Uterus (tissue), 2 donors: ENCODE measurements at regions not wholly inside any gene's neighbourhood (a gene's known extent, or its start where the extent isn't known, plus 50 kb on each side); places are given as distances from the start of the nearest gene placed in this dataset.

Experiments
- POLR2A ChIP-seq, 2 donors: fragments of 450-650 bp; IDR thresholded peaks; one replicate each; pipeline ENCODE4 v1.6.1; 2016; ENCODE audit warnings: antibody characterized with exemption in 2 of 2, mild to moderate bottlenecking in 1 of 2, moderate library complexity in 1 of 2
- TF ChIP-seq, protein P1 (sequence below), 4 experiments: fragments of 200-600 bp in 2 of 4; fragments of 450-650 bp in 2 of 4; sonication (generic) in 2 of 4; IDR thresholded peaks; one replicate each; pipeline ENCODE4 v1.5.1; 2016 to 2019; ENCODE audit warnings: antibody characterized with exemption in 4 of 4, mild to moderate bottlenecking in 2 of 4, moderate library complexity in 1 of 4

DNA sequence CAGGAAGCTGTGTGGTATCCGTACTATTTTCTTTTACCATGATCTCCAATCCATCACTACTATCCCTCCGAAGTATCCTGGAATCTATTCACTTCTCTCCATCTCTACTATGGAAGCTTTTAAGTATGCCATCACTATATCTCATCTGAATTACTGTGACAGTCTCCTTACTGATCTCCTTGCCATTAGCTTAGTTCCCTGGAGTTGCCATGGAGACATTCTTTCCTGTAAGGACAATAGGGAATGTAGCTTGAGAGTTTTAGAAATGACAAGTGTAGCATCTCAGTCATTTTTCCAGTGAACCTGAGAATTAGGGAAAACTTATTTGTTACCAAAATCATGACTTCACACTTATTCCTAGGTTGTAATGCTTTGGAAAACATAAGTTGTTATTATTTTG is 86.3 kb downstream of the HPGD start:
- TF ChIP-seq, protein P1, sequence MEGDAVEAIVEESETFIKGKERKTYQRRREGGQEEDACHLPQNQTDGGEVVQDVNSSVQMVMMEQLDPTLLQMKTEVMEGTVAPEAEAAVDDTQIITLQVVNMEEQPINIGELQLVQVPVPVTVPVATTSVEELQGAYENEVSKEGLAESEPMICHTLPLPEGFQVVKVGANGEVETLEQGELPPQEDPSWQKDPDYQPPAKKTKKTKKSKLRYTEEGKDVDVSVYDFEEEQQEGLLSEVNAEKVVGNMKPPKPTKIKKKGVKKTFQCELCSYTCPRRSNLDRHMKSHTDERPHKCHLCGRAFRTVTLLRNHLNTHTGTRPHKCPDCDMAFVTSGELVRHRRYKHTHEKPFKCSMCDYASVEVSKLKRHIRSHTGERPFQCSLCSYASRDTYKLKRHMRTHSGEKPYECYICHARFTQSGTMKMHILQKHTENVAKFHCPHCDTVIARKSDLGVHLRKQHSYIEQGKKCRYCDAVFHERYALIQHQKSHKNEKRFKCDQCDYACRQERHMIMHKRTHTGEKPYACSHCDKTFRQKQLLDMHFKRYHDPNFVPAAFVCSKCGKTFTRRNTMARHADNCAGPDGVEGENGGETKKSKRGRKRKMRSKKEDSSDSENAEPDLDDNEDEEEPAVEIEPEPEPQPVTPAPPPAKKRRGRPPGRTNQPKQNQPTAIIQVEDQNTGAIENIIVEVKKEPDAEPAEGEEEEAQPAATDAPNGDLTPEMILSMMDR (IDR thresholded peaks at IDR 0.05): no peak
- TF ChIP-seq POLR2A (IDR thresholded peaks at IDR 0.05): no peak
